ENCODE measurements at regions not wholly inside any gene's neighbourhood (a gene's known extent, or its start where the extent isn't known, plus 50 kb on each side); places are given as distances from the start of the nearest gene placed in this dataset.

DNA sequence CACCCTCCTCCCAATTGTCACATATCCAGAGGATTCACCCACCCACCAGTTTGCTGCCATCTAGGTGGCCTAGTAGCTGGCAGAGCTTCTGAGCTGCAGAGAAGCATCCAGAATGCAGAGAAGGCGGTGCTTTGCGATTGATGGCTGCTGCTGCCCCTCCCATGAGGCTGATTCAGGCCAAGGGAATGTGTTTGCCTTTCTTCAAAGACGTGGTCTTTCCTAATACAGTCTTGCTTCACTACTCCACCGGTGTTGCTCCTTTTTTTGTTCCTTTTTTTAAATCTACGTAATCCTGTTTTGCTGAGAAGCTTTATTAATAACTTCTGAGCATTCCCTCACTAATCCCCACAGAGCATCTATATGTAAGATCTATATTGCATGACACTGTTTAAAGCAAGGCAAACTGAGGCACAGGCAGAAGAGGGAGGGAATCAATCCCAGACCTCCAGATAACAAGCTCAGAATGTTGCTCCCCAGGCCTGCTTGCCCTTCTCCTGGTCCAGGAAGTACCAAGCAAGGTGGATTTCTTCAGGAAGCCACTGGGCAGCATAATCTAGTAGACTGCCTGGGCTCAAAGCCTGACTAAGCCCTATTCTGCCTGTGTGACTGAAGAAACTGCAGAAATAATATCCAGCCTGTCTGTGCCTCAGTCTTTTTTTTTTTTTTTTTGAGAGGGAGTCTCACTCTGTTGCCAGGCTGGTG is 275.5 kb upstream of the FMN2 start:
- no peak for TF ChIP-seq EP300 (IDR thresholded peaks at IDR 0.05)
- no peak for TF ChIP-seq POLR2AphosphoS5 (IDR thresholded peaks at IDR 0.05)
